Ovary (tissue), 3 donors: ENCODE measurements at regions not wholly inside any gene's neighbourhood (a gene's known extent, or its start where the extent isn't known, plus 50 kb on each side); places are given as distances from the start of the nearest gene placed in this dataset.
"Not testable (repeated sequence)": the region's sequence is repeated elsewhere in the genome, so short reads cannot be mapped to it uniquely, and the experiment has no call there.

Source experiments
- EP300 ChIP-seq: sonication (generic); formaldehyde crosslinking; IDR thresholded peaks from one replicate; pipeline ENCODE4 v1.6.1; 2017; ENCODE audit warnings: antibody characterized with exemption
- POLR2A ChIP-seq: fragments of 450-650 bp; IDR thresholded peaks from one replicate; pipeline ENCODE4 v1.6.1; 2017; ENCODE audit warnings: antibody characterized with exemption, mild to moderate bottlenecking, moderate library complexity
- TF ChIP-seq, protein P1 (sequence below), 3 donors: fragments of 450-650 bp in 2 of 3; fragments of 200-600 bp in 1 of 3; IDR thresholded peaks; one replicate each; pipeline versions ENCODE4 v1.5.1 to v1.8.0; 2016 to 2022; ENCODE audit warnings: antibody characterized with exemption in 3 of 3, mild to moderate bottlenecking in 1 of 3
- donor health status: DM: no; HTN: no; CAD: no.

DNA sequence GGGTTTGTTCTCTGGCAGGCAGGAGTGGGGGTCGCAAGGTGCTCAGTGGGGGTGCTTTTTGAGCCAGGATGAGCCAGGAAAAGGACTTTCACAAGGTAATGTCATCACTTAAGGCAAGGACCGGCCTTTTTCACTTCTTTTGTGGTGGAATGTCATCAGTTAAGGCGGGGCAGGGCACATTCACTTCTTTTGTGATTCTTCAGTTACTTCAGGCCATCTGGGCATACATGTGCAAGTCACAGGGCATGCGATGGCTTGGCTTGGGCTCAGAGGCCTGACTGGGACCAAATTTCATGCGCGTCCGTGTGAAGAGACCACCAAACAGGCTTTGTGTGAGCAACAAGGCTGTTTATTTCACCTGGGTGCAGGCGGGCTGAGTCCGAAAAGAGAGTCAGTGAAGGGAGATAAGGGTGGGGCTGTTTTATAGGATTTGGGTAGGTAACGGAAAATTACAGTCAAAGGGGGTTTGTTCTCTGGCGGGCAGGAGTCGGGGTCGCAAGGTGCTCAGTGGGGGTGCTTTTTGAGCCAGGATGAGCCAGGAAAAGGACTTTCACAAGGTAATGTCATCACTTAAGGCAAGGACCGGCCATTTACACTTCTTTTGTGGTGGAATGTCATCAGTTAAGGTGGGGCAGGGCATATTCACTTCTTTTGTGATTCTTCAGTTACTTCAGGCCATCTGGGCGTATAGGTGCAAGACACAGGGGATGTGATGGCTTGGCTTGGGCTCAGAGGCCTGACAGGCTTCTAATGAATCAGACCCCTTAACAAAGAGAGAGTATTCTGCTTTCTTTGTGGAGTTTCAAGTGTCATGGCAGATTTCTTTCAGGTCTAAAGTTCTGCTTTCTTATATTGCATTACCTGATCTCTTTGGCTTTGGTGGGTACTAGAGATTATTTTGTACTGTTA is 1030.6 kb downstream of the FAM133A start:
- TF ChIP-seq, protein P1, sequence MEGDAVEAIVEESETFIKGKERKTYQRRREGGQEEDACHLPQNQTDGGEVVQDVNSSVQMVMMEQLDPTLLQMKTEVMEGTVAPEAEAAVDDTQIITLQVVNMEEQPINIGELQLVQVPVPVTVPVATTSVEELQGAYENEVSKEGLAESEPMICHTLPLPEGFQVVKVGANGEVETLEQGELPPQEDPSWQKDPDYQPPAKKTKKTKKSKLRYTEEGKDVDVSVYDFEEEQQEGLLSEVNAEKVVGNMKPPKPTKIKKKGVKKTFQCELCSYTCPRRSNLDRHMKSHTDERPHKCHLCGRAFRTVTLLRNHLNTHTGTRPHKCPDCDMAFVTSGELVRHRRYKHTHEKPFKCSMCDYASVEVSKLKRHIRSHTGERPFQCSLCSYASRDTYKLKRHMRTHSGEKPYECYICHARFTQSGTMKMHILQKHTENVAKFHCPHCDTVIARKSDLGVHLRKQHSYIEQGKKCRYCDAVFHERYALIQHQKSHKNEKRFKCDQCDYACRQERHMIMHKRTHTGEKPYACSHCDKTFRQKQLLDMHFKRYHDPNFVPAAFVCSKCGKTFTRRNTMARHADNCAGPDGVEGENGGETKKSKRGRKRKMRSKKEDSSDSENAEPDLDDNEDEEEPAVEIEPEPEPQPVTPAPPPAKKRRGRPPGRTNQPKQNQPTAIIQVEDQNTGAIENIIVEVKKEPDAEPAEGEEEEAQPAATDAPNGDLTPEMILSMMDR (IDR thresholded peaks at IDR 0.05): not testable (repeated sequence)
- TF ChIP-seq POLR2A, EP300: not testable (repeated sequence)
